Muscle layer of duodenum (tissue), 2 donors: ENCODE measurements at regions not wholly inside any gene's neighbourhood (a gene's known extent, or its start where the extent isn't known, plus 50 kb on each side); places are given as distances from the start of the nearest gene placed in this dataset.

Experiments used
- H3K27ac ChIP-seq: one replicate; pipeline ENCODE4 v1.7.0; 2013; ENCODE audit warnings: mild to moderate bottlenecking, low read length
- H3K27me3 ChIP-seq: one replicate; pipeline ENCODE4 v1.7.0; 2013; ENCODE audit warnings: low read depth, mild to moderate bottlenecking, control low read depth, low read length
- H3K36me3 ChIP-seq, 2 donors: one replicate each; pipeline ENCODE4 v1.7.0; 2013; ENCODE audit warnings: low read length in 2 of 2, control low read depth in 1 of 2, mild to moderate bottlenecking in 1 of 2; ENCODE audit not compliant: insufficient read depth in 2 of 2, control insufficient read depth in 1 of 2
- H3K4me1 ChIP-seq, 2 donors: one replicate each; pipeline ENCODE4 v1.7.0; 2013; ENCODE audit warnings: low read length in 2 of 2, mild to moderate bottlenecking in 2 of 2, control low read depth in 1 of 2, moderate library complexity in 1 of 2; ENCODE audit not compliant: insufficient read depth in 2 of 2, control insufficient read depth in 1 of 2
- H3K4me3 ChIP-seq, 2 donors: one replicate each; pipeline ENCODE4 v1.7.0; 2013; ENCODE audit warnings: low read length in 2 of 2, low read depth in 1 of 2, mild to moderate bottlenecking in 1 of 2
- H3K9me3 ChIP-seq, 2 donors: one replicate each; pipeline ENCODE4 v1.7.0; 2013; ENCODE audit warnings: low read length in 2 of 2, control low read depth in 1 of 2, mild to moderate bottlenecking in 1 of 2; ENCODE audit not compliant: control insufficient read depth in 1 of 2
- donor health status: healthy.

DNA sequence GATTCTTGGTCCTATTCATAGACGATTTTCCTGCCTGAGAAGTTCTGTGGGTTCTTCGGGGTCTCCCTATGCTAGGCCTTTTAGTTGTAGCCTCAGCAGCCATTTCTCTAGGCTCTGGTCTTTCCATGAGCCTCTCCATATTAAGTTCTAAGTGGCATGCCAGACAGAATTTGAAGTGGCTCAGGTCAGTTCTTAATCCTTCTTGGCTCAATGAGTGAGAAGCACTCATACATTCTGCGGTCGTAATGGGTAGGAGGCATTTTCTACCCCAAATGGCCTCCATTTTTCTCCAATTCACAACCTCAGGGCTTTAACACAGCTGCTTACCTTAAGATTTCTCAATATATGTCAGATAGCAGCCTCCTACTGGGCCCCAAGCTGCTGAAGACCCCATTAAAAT, 405.3 kb upstream of the GALNT5 start:
- Histone ChIP-seq H3K4me1 (no peaks in the 10 kb centered on the region), H3K4me3 (no peak overlapping the region), H3K9me3 (no peaks in the 10 kb centered on the region), H3K36me3 (no peaks in the 10 kb centered on the region), H3K27ac (no peak overlapping the region), H3K27me3 (no peaks in the 10 kb centered on the region)

DNA sequence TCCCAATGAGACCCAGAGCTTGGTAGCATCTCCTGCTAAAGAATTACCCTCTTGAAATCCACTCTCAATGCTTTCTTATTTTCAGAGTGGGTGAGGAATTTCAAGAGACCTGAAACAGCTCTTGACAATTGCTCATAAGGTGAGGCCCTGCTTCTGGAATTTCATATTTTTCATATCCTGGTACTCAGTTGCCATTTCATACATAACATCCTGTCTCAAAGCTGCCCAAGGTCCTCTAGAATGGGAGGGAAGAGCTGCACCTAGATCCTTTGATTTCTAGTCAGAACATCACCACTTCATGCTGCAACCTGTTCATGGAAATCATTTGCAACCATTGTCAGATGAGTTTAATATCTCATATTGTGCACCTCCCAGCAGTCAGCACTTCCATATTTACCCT, 404.8 kb upstream of the GALNT5 start:
- Histone ChIP-seq H3K36me3 (no peaks in the 10 kb centered on the region), H3K27me3 (no peaks in the 10 kb centered on the region), H3K27ac (no peak overlapping the region), H3K4me3 (no peak overlapping the region), H3K4me1 (no peaks in the 10 kb centered on the region), H3K9me3 (no peaks in the 10 kb centered on the region)

DNA sequence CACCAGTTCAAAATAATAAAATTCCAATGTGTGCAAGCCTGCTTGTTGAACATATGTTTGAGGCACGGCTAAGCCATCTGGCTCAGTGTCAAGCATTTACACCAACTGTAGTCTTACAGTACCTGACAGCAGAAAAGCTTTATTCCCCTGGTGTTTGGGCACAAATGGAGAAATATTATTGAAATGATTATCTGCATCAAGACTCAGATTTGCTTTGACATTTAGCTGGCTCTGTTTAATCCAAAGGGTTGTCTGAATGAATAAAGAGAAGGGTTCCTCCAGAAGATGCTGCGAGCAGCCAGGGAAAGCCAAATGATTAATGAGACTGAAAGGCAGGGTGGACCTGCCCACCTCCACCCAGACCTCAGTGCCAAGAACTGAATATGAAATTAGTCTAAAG, 393.2 kb upstream of the GALNT5 start:
- Histone ChIP-seq H3K9me3 (no peaks in the 10 kb centered on the region), H3K27ac (no peak overlapping the region), H3K27me3 (no peaks in the 10 kb centered on the region), H3K36me3 (no peaks in the 10 kb centered on the region), H3K4me1 (no peaks in the 10 kb centered on the region), H3K4me3 (no peak overlapping the region)

DNA sequence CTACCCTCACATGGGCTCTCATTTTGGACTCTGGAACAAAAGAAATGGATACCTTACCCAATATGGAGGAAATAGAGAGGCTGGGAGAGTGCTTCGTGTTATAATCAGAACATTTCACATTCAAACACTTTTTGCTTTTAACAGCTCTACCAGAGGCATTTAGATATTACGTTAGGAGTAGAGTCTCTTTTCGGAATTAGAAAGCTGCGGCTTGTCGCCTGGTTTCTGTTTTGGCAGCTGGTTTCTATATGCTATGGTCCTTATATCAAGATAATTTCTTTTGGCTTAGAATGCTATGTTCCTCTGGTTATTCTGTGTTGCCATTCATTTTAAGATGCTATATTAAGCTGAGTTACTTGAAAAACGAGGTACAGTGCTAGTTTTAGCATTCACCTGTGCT, 392.8 kb upstream of the GALNT5 start:
- no peaks in the 10 kb centered on the region for H3K9me3 ChIP-seq
- no peak overlapping the region for H3K27ac ChIP-seq
- H3K4me1 ChIP-seq: no peaks in the 10 kb centered on the region
- H3K36me3 ChIP-seq: no peaks in the 10 kb centered on the region
- H3K27me3 ChIP-seq: no peaks in the 10 kb centered on the region
- no peak overlapping the region for H3K4me3 ChIP-seq

DNA sequence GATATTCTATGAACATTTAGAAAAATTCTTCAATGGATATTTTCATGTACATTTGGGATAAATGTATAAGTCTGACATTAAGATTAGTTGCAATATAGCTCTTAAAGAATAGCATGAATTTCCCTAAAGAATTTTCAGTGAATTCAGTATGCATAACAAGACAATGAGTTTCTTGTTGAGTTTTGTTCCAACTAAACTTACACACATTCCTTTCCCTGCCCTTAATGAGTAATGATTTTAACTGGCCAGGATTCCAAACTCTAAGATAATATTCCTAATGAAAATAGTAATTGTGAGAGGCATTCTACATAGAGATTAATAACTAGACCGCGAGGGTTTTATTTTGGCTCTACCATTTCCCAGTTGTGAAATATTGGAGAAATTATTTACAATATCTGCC, 390.3 kb upstream of the GALNT5 start:
- H3K4me3 ChIP-seq: no peak overlapping the region
- H3K27me3 ChIP-seq: no peaks in the 10 kb centered on the region
- no peak overlapping the region for H3K27ac ChIP-seq
- H3K9me3 ChIP-seq: no peaks in the 10 kb centered on the region
- H3K36me3 ChIP-seq: no peaks in the 10 kb centered on the region
- no peaks in the 10 kb centered on the region for H3K4me1 ChIP-seq

DNA sequence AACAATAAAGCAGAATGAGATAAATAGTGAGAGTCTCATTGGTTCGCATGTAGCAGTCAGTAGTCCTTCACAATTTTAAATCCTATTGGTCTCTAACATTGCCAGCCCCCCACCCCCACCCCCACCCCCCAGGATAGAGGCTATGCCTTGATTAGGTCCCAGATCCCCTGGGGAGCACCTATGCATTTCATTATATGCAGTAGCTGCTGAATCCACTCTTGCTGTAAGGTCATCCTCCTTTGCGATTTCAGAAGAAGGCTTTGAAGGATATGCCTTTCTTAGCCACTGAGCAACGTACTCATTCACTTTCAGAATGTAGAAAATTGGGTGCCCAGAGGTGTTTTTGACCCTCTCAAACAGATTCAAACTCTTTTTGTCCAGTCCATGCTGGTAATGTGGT, 382.8 kb upstream of the GALNT5 start:
- Histone ChIP-seq H3K27me3 (no peaks in the 10 kb centered on the region), H3K4me3 (no peak overlapping the region)

DNA sequence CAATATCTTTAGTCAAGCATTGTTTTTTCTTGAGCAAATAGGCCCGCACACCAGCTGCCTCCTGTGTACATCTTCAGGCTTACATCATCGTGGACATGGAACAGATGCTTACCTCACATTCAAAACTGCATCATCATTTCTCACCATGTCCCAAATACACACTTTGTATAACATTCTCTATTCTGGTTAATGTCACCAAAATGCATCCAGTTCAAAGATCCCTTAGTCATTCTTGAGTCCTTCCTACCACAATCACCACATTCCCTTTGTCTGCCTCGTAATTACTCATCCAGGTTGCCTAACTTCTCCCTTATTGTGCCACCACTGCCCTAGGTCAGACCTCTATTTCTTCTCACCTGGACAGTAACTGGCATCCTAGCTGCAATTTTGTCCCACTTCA, 373.7 kb upstream of the GALNT5 start:
- no peaks in the 10 kb centered on the region for H3K9me3 ChIP-seq
- H3K27me3 ChIP-seq: no peaks in the 10 kb centered on the region
- no peaks in the 10 kb centered on the region for H3K4me1 ChIP-seq
- H3K27ac ChIP-seq: no peak overlapping the region
- H3K4me3 ChIP-seq: no peak overlapping the region
- no peaks in the 10 kb centered on the region for H3K36me3 ChIP-seq

More for the DNA sequence above, 382.8 kb upstream of the GALNT5 start:
- H3K9me3 ChIP-seq: no peaks in the 10 kb centered on the region
- H3K27ac ChIP-seq: no peak overlapping the region
- no peaks in the 10 kb centered on the region for H3K4me1 ChIP-seq
- no peaks in the 10 kb centered on the region for H3K36me3 ChIP-seq

DNA sequence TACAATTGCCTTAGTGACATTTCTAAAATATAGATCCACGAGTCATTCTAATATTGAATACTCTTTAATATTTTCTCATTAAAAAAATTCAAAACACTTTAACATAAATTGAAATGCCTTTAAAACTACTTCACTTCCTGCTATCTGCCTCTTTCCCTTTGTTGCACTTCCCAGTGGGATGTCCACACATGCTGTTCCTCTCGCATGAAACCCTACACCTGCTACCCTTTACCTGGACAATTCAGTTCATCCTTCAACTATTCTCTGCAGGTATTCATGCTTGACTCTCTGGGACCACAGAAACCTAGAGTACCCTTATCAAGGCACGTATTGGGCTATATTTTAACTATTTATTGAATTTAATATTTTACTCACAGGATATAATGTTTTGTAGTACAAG, 373.3 kb upstream of the GALNT5 start:
- H3K4me1 ChIP-seq: no peaks in the 10 kb centered on the region
- no peaks in the 10 kb centered on the region for H3K36me3 ChIP-seq
- H3K27ac ChIP-seq: no peak overlapping the region
- no peak overlapping the region for H3K4me3 ChIP-seq
- no peaks in the 10 kb centered on the region for H3K9me3 ChIP-seq
- no peaks in the 10 kb centered on the region for H3K27me3 ChIP-seq

DNA sequence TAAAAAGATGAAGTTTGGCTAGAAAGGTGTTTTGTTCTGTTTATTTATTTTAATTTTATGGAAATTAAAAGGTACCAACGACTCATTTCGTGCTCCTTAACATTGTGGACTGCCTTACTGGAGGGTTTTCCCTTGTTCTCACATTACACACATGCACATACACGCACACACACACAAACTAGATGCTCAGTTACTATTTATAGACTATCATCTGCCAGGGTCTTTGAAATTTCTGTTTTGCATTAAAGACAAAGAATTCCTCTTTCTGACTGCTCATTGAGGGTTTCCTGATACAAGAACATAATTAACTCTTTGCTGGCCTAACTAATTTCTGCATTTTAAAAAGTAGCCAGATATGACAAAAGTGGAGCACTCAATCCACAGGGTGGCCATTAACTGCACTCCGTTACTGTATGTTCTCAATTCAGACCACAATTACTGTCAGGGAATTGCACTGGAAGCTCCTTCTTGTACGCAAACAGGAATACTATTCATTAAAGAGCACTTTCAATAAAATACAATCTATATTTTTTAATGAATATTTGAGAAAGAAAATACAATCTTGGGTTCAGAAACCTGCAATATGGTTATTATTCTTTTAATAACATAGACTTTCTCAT, 366.9 kb upstream of the GALNT5 start:
- Histone ChIP-seq H3K36me3 (no peaks in the 10 kb centered on the region), H3K9me3 (no peaks in the 10 kb centered on the region), H3K27ac (no peak overlapping the region), H3K4me1 (peaks cover 0 to 4% of the 10 kb centered on the region in 2 donors), H3K27me3 (no peaks in the 10 kb centered on the region), H3K4me3 (no peak overlapping the region)

DNA sequence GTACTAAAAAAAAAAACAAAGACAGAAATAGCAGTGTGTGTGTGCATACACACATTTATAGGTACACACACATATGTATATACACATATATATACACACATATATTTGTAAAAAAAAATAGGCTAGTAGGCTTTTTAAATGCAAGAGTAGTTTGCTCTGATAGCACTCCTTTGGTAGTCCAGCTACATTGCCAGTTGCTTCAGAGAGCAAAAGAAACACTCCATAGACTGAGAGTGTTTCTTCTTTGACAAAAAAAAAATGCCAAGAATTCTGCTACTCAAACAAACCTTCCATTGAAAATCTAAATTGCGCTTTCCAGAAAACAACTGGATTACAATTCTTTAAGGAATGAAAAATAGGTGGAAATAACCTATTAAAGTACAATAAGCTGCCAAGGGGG, 365.9 kb upstream of the GALNT5 start:
- Histone ChIP-seq H3K9me3 (no peaks in the 10 kb centered on the region), H3K27me3 (no peaks in the 10 kb centered on the region), H3K27ac (no peak overlapping the region), H3K4me1 (peaks cover 0 to 4% of the 10 kb centered on the region in 2 donors), H3K4me3 (no peak overlapping the region), H3K36me3 (no peaks in the 10 kb centered on the region)

DNA sequence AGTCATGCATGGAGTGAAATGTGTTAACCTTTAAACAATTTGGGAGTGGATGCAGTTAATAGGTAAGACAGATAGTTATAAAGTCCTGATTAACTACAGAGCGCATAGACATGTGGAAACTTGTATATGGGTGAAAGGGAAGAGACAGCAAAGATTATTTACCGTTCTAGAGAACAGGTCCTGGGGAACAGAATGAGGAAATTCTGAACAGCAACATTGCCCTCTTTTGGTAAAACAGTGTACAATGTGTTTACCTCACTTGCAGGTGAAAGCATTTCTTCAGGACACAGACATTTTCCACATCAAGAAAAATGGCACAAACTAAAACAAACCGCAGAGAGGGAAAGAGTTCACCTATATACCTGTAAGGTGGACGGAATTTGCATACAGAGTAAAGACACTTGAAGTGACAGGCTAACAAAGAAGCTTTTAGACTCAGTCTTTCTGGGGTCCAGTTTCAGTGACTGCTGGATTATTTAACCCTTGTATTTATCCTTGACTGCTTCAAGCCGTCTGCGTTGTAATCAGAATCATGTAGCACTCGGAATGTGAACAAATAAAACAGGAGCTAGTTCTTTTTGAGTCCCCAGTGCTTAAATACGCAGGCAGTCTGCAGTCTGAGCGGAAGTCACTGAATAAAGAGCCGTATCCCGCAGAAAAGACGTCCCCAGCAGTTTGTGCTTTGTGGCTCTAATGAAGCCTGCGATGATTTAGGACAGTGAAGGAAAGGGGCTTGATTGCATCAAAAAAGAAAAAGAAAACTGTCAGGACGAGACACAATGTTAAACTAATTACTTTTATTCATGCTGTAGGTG, 364.8 kb upstream of the GALNT5 start:
- H3K27ac ChIP-seq: no peak overlapping the region
- no peaks in the 10 kb centered on the region for H3K36me3 ChIP-seq
- H3K9me3 ChIP-seq: no peaks in the 10 kb centered on the region
- peak overlapping the region; percentile 36 to 48 for H3K4me3 ChIP-seq
- H3K4me1 ChIP-seq: peaks cover 0 to 4% of the 10 kb centered on the region in 2 donors
- no peaks in the 10 kb centered on the region for H3K27me3 ChIP-seq

DNA sequence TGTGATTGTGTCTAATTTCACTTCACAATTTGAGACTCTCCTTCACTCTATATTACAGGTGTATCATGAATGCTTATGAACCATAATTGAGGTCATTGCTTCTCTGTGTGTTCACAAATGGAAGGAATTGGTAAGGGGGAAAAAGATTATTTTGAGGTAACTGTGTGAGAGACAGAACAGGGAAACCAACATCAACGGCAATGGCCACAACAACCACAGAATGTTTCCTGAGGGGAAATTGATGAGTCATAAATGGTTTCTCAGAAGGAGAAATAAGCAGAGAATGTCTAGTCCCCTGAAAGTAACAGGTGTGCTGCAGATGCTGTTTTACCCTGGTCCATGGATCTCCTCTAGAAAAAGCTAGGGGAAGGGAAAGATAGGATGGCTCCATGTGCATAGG, 361.2 kb upstream of the GALNT5 start:
- no peaks in the 10 kb centered on the region for H3K27me3 ChIP-seq
- no peak overlapping the region for H3K27ac ChIP-seq
- peaks cover 0 to 4% of the 10 kb centered on the region in 2 donors for H3K4me1 ChIP-seq
- no peaks in the 10 kb centered on the region for H3K9me3 ChIP-seq
- no peak overlapping the region for H3K4me3 ChIP-seq
- H3K36me3 ChIP-seq: no peaks in the 10 kb centered on the region
